ENCODE measurements at regions not wholly inside any gene's neighbourhood (a gene's known extent, or its start where the extent isn't known, plus 50 kb on each side); places are given as distances from the start of the nearest gene placed in this dataset.

GRCh38 chr5:153372425-153373129, 117.9 kb upstream of the GRIA1 start:
- TF ChIP-seq, protein P1, sequence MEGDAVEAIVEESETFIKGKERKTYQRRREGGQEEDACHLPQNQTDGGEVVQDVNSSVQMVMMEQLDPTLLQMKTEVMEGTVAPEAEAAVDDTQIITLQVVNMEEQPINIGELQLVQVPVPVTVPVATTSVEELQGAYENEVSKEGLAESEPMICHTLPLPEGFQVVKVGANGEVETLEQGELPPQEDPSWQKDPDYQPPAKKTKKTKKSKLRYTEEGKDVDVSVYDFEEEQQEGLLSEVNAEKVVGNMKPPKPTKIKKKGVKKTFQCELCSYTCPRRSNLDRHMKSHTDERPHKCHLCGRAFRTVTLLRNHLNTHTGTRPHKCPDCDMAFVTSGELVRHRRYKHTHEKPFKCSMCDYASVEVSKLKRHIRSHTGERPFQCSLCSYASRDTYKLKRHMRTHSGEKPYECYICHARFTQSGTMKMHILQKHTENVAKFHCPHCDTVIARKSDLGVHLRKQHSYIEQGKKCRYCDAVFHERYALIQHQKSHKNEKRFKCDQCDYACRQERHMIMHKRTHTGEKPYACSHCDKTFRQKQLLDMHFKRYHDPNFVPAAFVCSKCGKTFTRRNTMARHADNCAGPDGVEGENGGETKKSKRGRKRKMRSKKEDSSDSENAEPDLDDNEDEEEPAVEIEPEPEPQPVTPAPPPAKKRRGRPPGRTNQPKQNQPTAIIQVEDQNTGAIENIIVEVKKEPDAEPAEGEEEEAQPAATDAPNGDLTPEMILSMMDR (IDR thresholded peaks at IDR 0.05; ENCODE audit: insufficient read depth, low read depth, low read length), result no peak
- no peak for TF ChIP-seq EZH2 (IDR thresholded peaks at IDR 0.05; ENCODE audit: insufficient read depth, low read length)

Measured in astrocyte (in vitro differentiated cells and primary cell).